WTC11 (cell line): ENCODE measurements at regions not wholly inside any gene's neighbourhood (a gene's known extent, or its start where the extent isn't known, plus 50 kb on each side); places are given as distances from the start of the nearest gene placed in this dataset.

ENCODE experiments used
- FOXK1 ChIP-seq: sonication (generic); formaldehyde crosslinking; IDR thresholded peaks from 2 replicates; pipeline ENCODE4 v1.8.0; 2022; ENCODE audit warnings: mild to moderate bottlenecking, moderate library complexity, missing genetic modification reagents
- GRHL2 ChIP-seq: fragments of 250-450 bp; sonication (Bioruptor Pico); IDR thresholded peaks from 2 replicates; pipeline ENCODE4 v1.8.0; 2022; ENCODE audit warnings: mild to moderate bottlenecking, moderate library complexity; ENCODE audit not compliant: insufficient replicate concordance, severe bottlenecking
- JUN ChIP-seq: sonication (generic); formaldehyde crosslinking; IDR thresholded peaks from 2 replicates; pipeline ENCODE4 v1.8.0; 2023; ENCODE audit warnings: mild to moderate bottlenecking, missing genetic modification reagents
- SP1 ChIP-seq: sonication (generic); formaldehyde crosslinking; conservative IDR thresholded peaks from 2 replicates; pipeline ENCODE4 v1.8.1; 2022; ENCODE audit warnings: missing genetic modification reagents
- ZNF423 ChIP-seq: fragments of 250-450 bp; sonication (Bioruptor Pico); IDR thresholded peaks from 2 replicates; pipeline ENCODE4 v2.1.2; 2022; ENCODE audit warnings: mild to moderate bottlenecking, moderate library complexity
- TF ChIP-seq, protein P1 (sequence below): fragments of 200-600 bp; IDR thresholded peaks from 2 replicates; pipeline ENCODE4 v1.8.0; 2022; ENCODE audit warnings: antibody characterized with exemption
- TF ChIP-seq, protein P2 (sequence below): sonication (generic); formaldehyde crosslinking; IDR thresholded peaks from 2 replicates; pipeline ENCODE4 v1.8.1; 2023; ENCODE audit warnings: mild to moderate bottlenecking, missing genetic modification reagents
- TF ChIP-seq, protein P3 (sequence below): sonication (generic); formaldehyde crosslinking; IDR thresholded peaks from 2 replicates; pipeline ENCODE4 v1.8.1; 2022; ENCODE audit warnings: low read depth, missing genetic modification reagents, borderline replicate concordance

DNA sequence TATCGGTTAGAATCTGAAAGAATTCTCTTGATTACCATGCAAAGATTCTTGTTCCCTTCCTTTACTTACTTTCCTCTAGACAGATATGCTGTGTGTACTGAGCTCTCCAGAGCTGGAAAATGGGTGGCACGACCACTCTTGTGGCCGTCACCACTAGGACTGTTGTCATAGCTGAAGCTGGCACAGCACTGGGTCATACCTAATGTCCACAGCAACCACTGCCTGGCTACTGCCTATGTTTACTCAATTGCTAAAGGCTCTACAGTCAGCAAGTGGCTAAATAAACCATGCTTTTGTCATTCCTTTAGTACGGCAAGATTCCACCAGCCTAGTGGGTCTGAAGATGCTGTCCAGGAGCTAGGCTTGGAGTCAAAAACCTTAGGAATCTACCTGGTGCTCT, 1643.0 kb downstream of the OTOL1 start:
- TF ChIP-seq GRHL2 (CRISPR knock-in tag) (no peak), FOXK1 (no peak), SP1 (CRISPR knock-in tag) (no peak), ZNF423 (CRISPR knock-in tag) (no peak), JUN (CRISPR knock-in tag) (no peak)
- TF ChIP-seq, protein P1, sequence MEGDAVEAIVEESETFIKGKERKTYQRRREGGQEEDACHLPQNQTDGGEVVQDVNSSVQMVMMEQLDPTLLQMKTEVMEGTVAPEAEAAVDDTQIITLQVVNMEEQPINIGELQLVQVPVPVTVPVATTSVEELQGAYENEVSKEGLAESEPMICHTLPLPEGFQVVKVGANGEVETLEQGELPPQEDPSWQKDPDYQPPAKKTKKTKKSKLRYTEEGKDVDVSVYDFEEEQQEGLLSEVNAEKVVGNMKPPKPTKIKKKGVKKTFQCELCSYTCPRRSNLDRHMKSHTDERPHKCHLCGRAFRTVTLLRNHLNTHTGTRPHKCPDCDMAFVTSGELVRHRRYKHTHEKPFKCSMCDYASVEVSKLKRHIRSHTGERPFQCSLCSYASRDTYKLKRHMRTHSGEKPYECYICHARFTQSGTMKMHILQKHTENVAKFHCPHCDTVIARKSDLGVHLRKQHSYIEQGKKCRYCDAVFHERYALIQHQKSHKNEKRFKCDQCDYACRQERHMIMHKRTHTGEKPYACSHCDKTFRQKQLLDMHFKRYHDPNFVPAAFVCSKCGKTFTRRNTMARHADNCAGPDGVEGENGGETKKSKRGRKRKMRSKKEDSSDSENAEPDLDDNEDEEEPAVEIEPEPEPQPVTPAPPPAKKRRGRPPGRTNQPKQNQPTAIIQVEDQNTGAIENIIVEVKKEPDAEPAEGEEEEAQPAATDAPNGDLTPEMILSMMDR = no peak
- TF ChIP-seq, protein P2, sequence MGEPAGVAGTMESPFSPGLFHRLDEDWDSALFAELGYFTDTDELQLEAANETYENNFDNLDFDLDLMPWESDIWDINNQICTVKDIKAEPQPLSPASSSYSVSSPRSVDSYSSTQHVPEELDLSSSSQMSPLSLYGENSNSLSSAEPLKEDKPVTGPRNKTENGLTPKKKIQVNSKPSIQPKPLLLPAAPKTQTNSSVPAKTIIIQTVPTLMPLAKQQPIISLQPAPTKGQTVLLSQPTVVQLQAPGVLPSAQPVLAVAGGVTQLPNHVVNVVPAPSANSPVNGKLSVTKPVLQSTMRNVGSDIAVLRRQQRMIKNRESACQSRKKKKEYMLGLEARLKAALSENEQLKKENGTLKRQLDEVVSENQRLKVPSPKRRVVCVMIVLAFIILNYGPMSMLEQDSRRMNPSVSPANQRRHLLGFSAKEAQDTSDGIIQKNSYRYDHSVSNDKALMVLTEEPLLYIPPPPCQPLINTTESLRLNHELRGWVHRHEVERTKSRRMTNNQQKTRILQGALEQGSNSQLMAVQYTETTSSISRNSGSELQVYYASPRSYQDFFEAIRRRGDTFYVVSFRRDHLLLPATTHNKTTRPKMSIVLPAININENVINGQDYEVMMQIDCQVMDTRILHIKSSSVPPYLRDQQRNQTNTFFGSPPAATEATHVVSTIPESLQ (CRISPR knock-in tag) = no peak
- TF ChIP-seq, protein P3, sequence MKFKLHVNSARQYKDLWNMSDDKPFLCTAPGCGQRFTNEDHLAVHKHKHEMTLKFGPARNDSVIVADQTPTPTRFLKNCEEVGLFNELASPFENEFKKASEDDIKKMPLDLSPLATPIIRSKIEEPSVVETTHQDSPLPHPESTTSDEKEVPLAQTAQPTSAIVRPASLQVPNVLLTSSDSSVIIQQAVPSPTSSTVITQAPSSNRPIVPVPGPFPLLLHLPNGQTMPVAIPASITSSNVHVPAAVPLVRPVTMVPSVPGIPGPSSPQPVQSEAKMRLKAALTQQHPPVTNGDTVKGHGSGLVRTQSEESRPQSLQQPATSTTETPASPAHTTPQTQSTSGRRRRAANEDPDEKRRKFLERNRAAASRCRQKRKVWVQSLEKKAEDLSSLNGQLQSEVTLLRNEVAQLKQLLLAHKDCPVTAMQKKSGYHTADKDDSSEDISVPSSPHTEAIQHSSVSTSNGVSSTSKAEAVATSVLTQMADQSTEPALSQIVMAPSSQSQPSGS = no peak
